HG03060 (cell line): ENCODE measurements at regions not wholly inside any gene's neighbourhood (a gene's known extent, or its start where the extent isn't known, plus 50 kb on each side); places are given as distances from the start of the nearest gene placed in this dataset.

Experiments
- ATAC-seq: cut with Tn5 transposase; IDR thresholded peaks from one replicate; pipeline ENCODE4 v1.9.1; 2021; ENCODE audit warnings: low read depth, moderate number of reproducible peaks; ENCODE audit not compliant: unreplicated experiment

GRCh38 chr13:67652887-67653286 is 422.8 kb upstream of the PCDH9 start:
- no peak for ATAC-seq

DNA sequence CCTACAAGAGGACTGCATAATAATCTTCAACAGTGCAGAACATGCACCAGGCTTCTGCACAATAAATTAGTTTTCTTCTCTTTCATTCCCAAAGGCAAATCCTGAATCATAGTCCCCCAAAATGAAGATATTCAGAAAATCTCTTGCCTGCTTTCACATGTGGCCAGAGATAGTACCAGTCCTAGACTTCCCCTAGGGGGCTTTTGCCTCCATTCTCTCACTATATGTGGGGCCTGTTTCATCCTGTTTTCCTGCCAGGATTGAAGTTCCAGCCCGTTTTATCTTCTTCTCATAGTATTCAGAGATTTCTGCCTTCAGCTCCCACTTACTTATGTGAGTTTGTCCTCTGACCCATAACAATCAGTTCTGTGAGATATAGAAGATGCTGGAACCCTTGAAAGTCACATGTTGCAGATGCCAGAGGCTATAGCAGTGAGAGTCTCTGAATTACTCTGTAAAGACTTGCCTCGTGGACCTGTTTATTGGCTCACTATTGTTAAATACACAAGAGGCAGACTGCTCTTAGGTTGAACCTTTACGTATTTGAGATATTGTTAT is 421.9 kb upstream of the PCDH9 start:
- ATAC-seq, result no peak

- ATAC-seq, result no peak
These were observed 420.3 kb upstream of the PCDH9 start for GRCh38 chr13:67650471-67650870.

DNA sequence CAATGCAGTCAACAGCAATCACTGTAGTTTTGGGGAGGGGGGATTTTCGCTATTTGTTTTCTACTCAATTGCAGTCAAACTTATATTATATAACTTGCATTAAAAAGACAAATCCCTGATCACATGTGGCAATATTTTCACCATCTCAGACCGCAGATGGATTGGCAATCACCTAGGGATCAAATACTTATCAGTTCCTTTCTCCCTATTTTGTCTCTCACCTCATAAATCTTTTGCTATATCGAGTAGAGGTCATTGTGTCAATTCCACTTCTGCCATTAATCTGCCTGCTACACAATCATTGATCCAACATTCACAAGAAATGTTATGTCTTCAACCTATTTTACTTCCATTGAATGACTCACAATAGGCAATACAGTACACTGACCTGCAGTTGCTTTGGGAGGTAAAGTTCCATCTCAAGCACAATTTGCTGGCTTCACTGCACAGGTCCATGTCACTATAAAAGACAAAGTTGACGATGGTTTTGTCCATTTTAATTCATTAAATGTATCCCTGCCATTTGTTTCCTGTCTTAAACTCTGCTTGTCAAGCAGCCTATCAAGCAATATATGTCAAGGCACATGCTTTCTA is 415.8 kb upstream of the PCDH9 start:
- ATAC-seq, result no peak

- ATAC-seq, result no peak
These were observed 413.4 kb upstream of the PCDH9 start for GRCh38 chr13:67643516-67644055.

GRCh38 chr13:67642657-67643056 is 412.5 kb upstream of the PCDH9 start:
- ATAC-seq, result no peak

- no peak for ATAC-seq
These were observed 405.6 kb upstream of the PCDH9 start for GRCh38 chr13:67635754-67636153.

- no peak for ATAC-seq
These were observed 402.5 kb upstream of the PCDH9 start for GRCh38 chr13:67632590-67632989.

- ATAC-seq, result no peak
These were observed 400.5 kb upstream of the PCDH9 start for GRCh38 chr13:67630640-67631039.

- ATAC-seq, result no peak
These were observed 393.5 kb upstream of the PCDH9 start for GRCh38 chr13:67623630-67624029.

DNA sequence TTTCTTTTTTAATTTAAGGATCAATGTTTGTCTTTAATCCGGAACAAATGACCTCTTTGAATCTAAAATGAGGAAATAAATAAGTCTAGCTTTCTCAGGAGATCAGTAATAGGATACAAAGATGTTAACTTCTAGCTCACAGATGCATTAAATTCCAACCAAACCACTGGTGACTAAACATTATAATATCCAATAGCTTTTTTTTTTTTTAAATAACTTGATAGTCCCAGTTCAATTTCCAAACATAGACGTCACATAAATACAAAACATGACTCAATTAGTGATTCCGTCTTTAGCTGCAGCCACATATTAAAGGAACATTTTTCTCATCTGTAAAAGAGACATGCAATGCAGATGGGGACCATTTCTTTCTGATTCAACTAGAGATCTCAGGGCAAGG is 390.5 kb upstream of the PCDH9 start:
- no peak for ATAC-seq

GRCh38 chr13:67619995-67620380 is 389.9 kb upstream of the PCDH9 start:
- ATAC-seq, result no peak

DNA sequence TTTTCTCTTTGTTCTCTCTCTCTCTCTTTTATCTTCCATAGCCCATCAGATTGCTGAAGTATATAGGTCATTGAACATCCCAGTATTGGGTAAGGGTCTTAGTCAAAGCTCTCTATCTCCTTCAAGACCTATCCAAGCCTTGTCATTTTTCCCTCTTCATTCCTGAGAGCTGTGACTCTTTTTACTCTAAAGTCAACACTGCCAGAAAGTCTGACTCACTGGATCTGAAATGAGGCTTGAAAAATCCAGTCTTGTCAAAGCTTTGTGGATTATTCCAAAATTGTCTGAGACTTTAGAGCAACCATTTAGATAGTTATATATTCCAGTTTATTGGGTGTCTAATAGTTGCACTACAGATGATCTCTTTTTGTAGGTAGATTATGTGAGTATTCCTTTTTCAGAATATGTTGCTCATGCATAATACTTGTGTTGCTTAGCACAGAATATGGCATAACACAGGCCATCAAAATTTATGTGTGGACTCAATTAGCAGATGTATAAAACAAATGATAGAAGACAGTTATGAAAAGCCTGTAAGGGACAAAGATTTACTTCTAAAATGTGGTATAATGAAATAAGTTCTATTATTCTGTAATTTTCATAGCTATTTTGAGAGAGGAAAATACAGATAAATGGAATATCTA is 389.3 kb upstream of the PCDH9 start:
- ATAC-seq, result no peak

DNA sequence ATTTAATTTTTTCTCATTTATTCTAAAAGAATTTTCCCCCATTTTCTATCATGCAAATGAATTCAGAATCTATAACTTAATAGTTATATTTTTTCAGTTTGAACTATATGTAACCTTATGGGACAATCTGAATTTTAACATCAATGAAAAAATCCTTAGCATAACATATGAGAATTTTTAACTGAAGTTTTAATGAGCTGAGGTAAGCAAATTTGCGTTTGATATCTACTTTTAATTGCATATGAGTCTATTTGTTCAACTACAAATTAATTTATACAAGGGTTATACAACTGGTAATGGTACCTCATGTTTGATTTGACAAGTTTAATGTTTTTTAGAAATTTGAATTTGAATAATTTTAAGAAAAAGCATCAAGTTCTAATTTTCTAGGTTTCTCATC is 384.4 kb upstream of the PCDH9 start:
- no peak for ATAC-seq

DNA sequence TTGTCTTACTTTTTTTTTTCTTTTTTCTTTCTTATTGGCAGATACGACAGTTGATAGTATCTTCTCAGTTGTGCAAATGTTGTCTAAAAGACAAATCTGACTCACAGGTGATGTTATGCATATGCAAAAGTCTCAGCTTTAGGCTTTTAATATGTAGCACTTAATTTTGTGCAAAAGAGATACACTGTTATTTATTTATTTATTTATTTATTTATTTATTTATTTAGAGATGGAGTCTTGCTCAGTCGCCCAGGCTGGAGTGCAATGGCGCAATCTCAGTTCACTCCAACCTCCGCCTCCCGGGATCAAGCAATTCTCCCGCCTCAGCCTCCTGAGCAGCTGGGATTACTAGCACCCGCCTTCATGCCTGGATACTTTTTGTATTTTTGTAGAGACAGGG is 383.9 kb upstream of the PCDH9 start:
- ATAC-seq, result no peak

GRCh38 chr13:67588607-67589006 is 358.5 kb upstream of the PCDH9 start:
- no peak for ATAC-seq

DNA sequence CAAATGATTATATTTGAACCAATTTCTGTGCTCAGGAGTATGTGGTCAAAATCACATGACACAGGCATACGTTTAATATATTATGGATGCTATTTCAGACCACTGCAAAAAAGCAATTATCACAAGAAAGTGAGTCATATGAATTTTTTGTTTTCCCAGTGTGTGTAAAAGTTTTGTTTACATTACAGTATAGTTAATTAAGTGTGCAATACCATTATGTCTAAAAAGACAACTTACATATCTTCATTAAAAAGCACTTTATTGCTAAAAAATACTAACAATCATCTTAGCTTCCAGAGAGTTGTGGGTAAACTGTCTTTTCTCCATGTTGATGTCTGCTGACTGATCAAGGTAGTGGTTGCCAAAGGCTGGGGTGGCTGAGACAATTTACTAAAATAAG is 347.2 kb upstream of the PCDH9 start:
- no peak for ATAC-seq

DNA sequence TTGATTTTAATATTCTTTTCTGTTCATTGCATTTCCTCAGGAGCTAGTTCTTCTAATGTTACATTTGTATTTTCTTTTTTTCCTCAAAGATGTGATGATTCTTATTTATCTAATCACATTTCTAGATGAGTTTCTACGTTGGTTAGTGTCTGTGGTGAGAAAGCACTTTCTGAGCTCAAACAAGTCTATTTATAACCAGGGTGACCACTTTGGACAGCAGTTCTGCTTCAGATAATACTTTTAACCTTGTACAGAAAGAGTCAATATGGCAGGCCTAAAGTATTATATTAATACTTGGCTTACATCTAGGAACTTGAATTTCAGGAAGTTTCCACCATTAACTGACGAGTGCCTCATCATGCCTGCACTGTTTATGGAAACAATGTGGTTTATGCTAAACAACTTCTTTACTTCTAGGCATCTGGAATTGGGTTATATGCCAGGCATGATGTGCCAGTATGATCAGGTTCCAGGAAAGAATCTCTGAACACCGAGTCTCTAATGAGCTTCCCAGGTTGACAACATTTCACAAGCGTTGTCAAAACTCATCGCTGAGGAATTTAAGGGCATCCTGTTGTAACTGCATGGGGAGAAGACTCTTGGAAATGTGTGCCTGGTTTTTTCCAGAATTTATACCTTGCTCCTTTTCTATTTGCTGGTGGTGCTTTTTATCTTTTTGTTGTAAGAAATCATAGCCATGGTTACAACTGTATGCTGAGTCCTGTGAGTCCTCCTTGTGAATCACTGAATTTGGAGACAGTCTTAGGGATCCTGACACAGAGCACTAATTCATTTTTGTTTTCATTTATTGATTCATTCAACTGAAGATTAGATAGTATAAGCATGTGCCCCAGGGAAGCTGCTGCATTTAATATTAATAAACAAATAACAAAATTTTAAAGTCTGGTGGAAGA is 344.4 kb upstream of the PCDH9 start:
- ATAC-seq, result no peak

- ATAC-seq, result no peak
These were observed 338.1 kb upstream of the PCDH9 start for GRCh38 chr13:67568205-67568604.

DNA sequence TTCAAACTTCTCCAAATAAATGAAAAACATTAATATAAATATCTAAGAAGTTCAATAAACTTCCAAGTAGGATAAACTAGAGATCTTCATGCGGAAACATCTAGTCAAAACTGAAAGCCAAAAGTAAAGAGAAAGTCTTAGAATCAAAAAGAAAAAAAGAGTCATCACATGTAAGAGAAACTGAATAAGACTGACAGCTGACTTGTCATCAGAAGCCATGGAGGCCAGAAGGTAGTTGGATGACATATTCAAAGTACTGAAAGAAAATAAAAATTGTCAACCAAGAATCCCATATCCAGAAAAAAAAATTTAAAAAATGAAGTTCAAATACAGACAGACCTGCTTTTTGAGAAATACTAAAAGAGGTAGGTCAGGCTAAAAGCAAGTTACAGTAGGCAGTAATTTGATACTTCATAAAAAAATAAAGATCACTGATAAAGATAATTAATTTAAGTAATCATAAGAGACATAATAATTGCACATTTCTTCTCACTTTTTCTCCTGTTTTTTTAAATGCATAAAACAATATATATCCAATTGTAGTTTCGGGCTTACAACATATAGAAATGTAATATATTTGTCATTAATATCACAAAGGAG is 327.6 kb upstream of the PCDH9 start:
- ATAC-seq, result no peak

DNA sequence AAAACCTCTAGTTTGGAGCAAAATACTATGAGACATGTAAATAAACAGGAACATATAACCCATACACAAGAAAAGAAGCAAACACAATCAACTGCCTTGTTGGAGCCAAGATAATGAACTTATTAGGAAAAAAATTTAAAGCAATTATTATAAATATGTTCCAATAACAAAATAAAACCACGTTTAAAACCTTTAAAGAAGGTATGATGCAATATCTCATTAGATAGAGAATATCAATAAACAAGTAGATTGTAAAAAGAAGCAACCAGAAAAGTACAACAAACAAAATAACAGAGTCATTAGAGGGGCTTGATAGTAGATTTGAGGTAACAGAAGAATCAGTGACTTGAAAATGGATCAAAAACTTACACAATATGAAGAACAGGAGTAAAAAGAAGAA is 327.0 kb upstream of the PCDH9 start:
- ATAC-seq, result no peak
